HG02798 (cell line): ENCODE measurements at regions not wholly inside any gene's neighbourhood (a gene's known extent, or its start where the extent isn't known, plus 50 kb on each side); places are given as distances from the start of the nearest gene placed in this dataset.

Experiments
- ATAC-seq: cut with Tn5 transposase; IDR thresholded peaks from one replicate; pipeline ENCODE4 v1.9.1; 2021; ENCODE audit warnings: mild to moderate bottlenecking; ENCODE audit not compliant: unreplicated experiment, poor library complexity

- no peak for ATAC-seq
These were observed 166.8 kb downstream of the HSD17B3 start for GRCh38 chr9:96135076-96135752.

- ATAC-seq: no peak
These were observed 168.5 kb downstream of the HSD17B3 start for GRCh38 chr9:96133321-96134021.

GRCh38 chr9:96131825-96132224 is 170.2 kb downstream of the HSD17B3 start:
- ATAC-seq: no peak

GRCh38 chr9:96130970-96131369 is 171.0 kb downstream of the HSD17B3 start:
- ATAC-seq: no peak

GRCh38 chr9:96129747-96130146 is 172.2 kb downstream of the HSD17B3 start:
- ATAC-seq: no peak

- ATAC-seq: no peak
These were observed 173.1 kb downstream of the HSD17B3 start for GRCh38 chr9:96128880-96129279.

- ATAC-seq: no peak
These were observed 175.6 kb downstream of the HSD17B3 start for GRCh38 chr9:96126321-96126881.

GRCh38 chr9:96125624-96126023 is 176.4 kb downstream of the HSD17B3 start:
- no peak for ATAC-seq

GRCh38 chr9:96122751-96123150 is 179.2 kb downstream of the HSD17B3 start:
- no peak for ATAC-seq

- no peak for ATAC-seq
These were observed 179.7 kb downstream of the HSD17B3 start for GRCh38 chr9:96122282-96122681.

GRCh38 chr9:96121136-96121535 is 180.8 kb downstream of the HSD17B3 start:
- ATAC-seq: no peak

- ATAC-seq: no peak
These were observed 184.4 kb downstream of the HSD17B3 start for GRCh38 chr9:96117398-96118080.

GRCh38 chr9:96116275-96117064 is 185.5 kb downstream of the HSD17B3 start:
- ATAC-seq: no peak

- ATAC-seq: no peak
These were observed 186.1 kb downstream of the HSD17B3 start for GRCh38 chr9:96115836-96116235.

- no peak for ATAC-seq
These were observed 188.9 kb downstream of the HSD17B3 start for GRCh38 chr9:96113032-96113431.

GRCh38 chr9:96109680-96110351 is 192.2 kb downstream of the HSD17B3 start:
- no peak for ATAC-seq

GRCh38 chr9:96108691-96109380 is 193.1 kb downstream of the HSD17B3 start:
- no peak for ATAC-seq

- ATAC-seq: no peak
These were observed 194.5 kb downstream of the HSD17B3 start for GRCh38 chr9:96107436-96107835.
